ENCODE measurements at regions not wholly inside any gene's neighbourhood (a gene's known extent, or its start where the extent isn't known, plus 50 kb on each side); places are given as distances from the start of the nearest gene placed in this dataset.

DNA sequence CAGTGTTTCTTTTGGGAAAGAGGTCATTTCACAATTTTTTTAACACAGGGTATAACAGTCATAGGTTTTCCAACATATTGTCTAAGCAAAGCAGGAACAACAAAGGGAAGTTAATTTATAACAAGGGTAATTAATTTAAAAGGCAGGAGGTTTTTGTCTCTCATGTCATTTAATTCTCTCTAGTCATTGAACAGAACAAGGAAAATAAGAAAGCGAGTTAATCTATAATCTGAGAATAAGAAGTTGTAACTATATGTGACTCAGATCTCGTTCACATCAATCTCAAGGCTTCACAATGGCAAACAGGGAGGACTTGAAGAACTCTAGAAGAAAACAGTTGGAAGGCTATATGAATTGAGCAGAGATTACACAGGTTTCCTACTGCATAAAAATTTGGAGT lies 579.8 kb upstream of the CCDC54 start:
- TF ChIP-seq CTCF (IDR thresholded peaks at IDR 0.05) (no peak), POLR2A (IDR thresholded peaks at IDR 0.05) (no peak), EP300 (IDR thresholded peaks at IDR 0.05; ENCODE audit: low read depth) (no peak), POLR2AphosphoS5 (IDR thresholded peaks at IDR 0.05) (no peak)

Measured in transverse colon (tissue), 4 donors.